GM18508 (cell line): ENCODE measurements at regions not wholly inside any gene's neighbourhood (a gene's known extent, or its start where the extent isn't known, plus 50 kb on each side); places are given as distances from the start of the nearest gene placed in this dataset.
"Not testable (repeated sequence)": the region's sequence is repeated elsewhere in the genome, so short reads cannot be mapped to it uniquely, and the experiment has no call there.

Experiments used
- ATAC-seq: cut with Tn5 transposase; IDR thresholded peaks from one replicate; pipeline ENCODE4 v1.9.1; 2021; ENCODE audit warnings: moderate number of reproducible peaks; ENCODE audit not compliant: insufficient read depth, unreplicated experiment

GRCh38 chr6:113758826-113759574, 98.1 kb upstream of the MARCKS start:
- no peak for ATAC-seq

DNA sequence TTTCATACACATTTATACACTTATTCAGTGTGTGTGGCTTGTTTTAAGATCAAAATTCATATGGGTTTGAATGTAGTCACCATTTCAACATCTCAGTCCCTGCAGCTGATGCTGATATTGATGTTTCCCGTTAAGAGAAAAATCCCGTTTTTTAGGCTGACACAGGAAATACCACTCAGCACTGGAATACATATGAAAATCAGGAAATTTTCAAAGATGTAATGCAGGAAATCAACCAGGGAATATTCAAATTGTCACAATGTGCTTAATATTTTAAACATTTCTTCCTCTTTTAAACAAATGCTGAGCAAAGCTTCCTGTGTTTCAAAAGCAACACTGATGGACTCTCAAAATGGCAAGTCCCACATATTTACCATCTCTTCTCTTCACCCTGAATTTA, 94.5 kb upstream of the MARCKS start:
- no peak for ATAC-seq

DNA sequence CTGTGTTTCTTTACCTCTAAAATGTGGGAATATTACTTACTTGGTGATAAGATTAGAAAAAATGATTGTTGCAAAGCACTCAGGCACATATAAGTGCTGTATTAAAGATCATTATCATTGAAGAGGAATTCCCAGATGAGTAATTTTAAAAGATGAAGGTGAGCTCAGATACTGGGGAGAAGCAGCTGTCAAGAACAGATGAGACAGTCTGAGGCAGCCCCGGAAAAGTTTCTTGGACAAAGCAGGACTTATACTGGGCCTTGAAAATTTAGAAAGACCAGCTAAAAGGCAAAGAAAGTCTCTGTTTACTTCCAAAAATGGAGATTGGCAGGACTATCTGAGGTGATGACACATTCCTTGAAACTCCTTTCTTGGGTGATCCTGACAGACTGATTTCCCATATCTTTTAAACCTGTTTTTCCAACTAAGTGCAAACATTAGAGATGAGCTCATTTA, 93.8 kb upstream of the MARCKS start:
- ATAC-seq = no peak

- ATAC-seq = peak; percentile 44
Observed at GRCh38 chr6:113763876-113764275, 93.3 kb upstream of the MARCKS start.

DNA sequence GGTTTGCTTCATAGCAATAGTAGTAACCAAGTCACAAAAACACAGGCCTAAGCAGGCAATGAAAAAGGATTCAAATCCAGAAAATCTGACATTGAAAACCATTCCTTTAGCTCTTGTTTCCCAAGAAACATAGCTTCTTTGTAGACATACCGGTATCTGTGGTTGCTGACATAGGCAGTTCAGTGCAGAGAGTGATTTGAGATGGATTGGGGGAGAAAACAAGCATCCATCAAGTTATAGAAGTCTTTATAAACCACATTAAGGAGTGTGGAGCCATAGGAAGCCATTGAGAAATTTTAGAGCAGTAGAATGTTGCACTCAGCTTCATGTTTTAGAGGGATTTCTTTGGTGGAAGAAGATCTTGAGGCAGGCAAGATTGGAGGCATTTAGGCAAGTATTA, 91.2 kb upstream of the MARCKS start:
- no peak for ATAC-seq

- no peak for ATAC-seq
Observed at GRCh38 chr6:113767985-113768384, 89.2 kb upstream of the MARCKS start.

DNA sequence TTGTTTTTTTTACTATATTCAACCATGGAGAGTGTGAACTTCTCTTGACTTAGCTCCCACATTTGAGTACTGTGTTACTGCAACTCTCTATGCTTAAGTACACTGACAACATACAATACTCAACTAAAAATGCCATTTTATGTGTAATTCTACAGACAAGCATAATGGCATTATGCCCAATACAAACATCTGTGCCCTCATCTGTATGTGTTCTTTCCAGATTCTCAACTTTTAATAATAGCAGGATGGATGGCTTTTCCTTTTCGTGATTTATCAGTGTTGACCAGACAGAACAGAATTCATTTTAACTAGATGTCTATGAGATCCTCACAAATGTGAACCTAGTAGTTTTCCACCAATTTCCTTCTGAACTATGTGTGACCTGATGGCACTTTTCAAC, 84.2 kb upstream of the MARCKS start:
- no peak for ATAC-seq

GRCh38 chr6:113774127-113774825, 82.9 kb upstream of the MARCKS start:
- no peak for ATAC-seq

DNA sequence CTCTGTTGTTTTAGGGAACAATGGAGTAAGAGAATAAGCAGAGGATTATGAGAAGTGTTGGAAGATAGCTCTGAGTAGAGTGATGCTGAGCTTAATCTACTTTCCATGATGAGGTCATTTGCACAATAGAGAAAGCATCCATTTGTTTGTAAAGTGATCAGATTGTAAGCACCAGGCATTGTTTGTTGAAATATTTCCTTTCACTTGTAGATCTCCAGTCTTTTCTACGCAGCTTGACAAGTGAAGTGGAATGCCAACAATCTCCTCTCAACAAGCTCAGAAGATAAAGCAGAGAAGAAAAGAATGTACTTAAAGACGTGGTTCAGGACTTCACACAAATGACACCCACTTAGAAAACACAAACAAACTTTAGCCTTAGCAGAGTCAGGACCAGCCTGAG, 80.1 kb upstream of the MARCKS start:
- ATAC-seq = no peak

DNA sequence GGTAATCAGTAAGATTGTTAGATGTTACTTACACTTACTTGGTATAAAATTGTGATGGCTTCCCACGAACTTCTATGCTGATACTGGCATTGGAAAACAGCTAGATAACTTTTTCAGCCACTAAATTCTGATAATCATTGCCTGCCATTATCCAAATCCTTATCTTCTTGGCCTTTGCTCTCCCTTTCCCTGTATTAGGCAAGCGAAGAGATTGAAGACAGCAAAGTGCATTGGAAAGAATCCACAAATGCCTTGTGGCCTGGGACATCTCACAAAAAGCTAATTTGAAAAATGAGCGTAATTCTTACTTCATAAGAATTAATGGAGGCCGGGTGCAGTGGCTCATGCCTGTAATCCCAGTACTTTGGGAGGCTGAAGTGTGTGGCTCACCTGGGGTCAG, 79.5 kb upstream of the MARCKS start:
- ATAC-seq = no peak

DNA sequence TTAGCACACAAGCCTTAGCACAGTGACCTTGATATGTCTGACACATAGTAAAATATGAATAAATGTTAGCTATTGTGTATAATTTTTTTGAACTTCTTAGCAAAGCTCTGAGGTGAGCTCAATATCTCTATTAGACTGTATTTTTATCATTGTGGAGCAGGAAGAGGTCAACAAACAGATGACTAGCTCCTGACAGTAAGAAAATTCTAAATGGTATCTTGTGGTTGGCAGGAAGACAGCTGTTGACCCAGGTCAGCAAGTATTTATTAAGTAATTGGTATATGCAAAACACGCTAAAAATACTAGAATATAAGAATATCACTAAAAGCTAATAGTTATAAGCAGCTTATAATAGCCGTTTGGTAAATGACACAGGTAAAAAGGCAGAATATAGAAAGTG, 77.5 kb upstream of the MARCKS start:
- no peak for ATAC-seq

- ATAC-seq = no peak
Observed at GRCh38 chr6:113782636-113783035, 74.5 kb upstream of the MARCKS start.

DNA sequence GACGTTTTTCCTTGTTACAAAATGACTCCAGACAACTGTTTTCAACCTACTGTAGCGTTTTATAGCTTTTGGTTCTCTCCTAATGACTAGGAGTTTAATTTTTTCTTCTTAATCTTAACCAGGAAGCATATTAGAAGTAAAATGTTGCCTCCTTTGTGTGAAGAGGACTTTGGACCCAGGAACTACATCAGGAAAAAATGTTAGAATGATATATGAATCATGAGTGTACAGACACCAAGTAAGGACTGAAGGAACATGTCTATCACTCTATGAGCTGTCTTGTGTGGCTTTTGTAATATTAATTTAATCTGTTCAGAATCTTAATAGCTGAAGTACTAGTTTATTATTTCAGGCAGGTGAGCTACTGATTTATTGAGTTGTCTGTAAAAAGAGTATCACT, 71.0 kb upstream of the MARCKS start:
- ATAC-seq = no peak

- ATAC-seq = no peak
Observed at GRCh38 chr6:113788586-113788985, 68.6 kb upstream of the MARCKS start.

- ATAC-seq = not testable (repeated sequence)
Observed at GRCh38 chr6:113791225-113791624, 65.9 kb upstream of the MARCKS start.

DNA sequence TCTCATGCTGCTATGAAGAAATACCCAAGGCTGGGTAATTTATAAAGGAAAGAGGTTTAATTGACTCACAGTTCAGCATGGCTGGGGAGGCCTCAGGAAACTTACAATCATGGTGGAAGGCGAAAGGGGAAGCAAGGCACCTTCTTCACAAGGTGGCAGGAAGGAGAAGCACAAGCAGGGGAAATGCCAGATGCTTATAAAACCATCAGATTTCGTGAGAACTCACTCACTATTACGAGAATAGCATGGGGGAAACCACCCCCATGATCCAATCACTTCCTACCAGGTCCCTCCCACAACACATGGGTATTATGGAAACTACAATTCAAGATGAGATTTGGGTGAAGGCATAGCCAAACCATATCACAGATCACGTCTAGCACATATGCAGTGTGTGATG, 61.8 kb upstream of the MARCKS start:
- ATAC-seq = not testable (repeated sequence)

- no peak for ATAC-seq
Observed at GRCh38 chr6:113796038-113796437, 61.1 kb upstream of the MARCKS start.

DNA sequence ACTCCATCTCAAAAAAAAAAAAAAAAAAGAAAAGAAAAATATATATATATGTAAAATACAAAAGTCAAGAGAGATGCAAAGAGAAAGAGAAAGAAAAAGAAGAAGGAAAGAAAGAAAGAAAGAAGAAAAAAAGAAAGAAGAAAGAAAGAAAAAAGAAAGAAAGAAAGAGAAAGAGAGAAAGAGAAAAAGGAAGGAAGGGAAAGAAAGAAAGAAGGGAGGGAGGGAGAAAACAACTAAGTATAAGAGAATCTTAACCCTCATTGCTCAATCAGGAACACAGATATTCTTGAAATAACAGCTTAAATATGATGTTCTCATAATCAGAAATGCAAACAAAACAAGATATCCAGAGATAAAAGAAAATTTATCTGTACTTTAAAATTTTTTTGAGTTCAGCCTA, 54.4 kb upstream of the MARCKS start:
- ATAC-seq = no peak

GRCh38 chr6:113805173-113805790, 51.9 kb upstream of the MARCKS start:
- peak; percentile 95 for ATAC-seq

DNA sequence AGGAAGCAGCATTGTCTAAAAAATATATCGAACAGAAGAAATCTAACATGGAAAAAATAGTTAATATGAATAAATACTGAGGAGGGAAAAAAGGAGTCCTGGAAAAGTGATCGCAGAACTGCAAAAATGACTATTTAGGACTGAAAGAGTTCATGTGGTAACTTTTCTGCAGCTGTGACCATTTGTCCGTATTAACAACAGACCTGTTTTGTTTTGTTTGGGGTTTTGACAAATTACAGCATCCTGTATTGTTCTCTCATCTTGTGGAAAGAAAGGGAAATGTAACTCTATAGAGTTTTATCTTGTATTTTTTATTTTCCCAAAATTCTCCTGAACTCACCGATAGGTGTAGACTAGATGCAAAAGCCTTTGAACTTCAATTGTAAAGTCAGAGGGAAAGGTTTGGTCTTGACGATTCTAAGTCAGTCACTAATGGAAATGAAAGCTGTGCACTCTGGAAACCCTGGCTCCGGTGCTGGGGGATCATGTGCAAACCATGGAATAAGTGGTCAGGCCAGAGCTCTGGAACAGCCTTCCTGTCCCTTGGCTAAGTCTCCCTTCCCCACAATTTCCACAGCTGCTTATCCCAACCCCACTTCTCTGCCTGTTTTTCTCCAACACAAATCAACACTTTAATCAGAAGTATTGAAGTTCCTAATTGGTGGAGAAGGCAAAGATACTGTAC, 51.2 kb upstream of the MARCKS start:
- ATAC-seq = no peak
